ENCODE measurements at regions not wholly inside any gene's neighbourhood (a gene's known extent, or its start where the extent isn't known, plus 50 kb on each side); places are given as distances from the start of the nearest gene placed in this dataset.

DNA sequence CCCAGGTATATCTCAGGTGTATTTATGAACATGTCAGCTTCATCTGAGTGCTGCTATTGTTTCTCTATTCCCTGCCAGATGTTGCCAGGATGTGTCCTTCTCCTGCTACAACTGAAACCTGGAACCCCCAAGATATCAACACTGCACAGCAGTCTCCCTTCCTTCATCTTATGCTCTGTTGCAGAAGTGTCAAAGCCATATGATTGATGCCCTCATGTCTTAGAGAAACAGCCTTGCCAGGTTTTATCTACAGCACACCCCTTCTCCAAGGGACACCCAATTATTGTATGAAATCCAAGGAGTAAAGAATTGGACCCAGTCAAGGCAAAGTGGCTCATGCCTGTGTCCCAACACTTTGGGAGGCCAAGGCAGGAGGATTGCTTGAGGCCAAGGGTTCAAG is 60.5 kb upstream of the GHITM start:
- no peak overlapping the region for H3K9ac ChIP-seq (ENCODE audit: insufficient read depth, low read length, poor library complexity, severe bottlenecking)
- H3K4me3 Mint-ChIP-seq: no peak overlapping the region
- no peak overlapping the region for H3K4me3 ChIP-seq (replicated peaks in 1 of 3; ENCODE audit: low read depth in 2 of 3, low read length in 3 of 3)
- no peak overlapping the region for H3K27ac ChIP-seq (ENCODE audit: low read depth in 1 of 2, low read length in 2 of 2)
- no peaks in the 10 kb centered on the region for H3K9me3 ChIP-seq (replicated peaks in 1 of 2; ENCODE audit: control insufficient read depth in 1 of 2, insufficient read depth in 1 of 2, low read length in 2 of 2)
- no peaks in the 10 kb centered on the region for H4K20me1 ChIP-seq (ENCODE audit: insufficient read depth, low read length)
- no peaks in the 10 kb centered on the region for H3K36me3 ChIP-seq (replicated peaks in 1 of 2; ENCODE audit: control insufficient read depth in 1 of 2, insufficient read depth in 2 of 2, low read length in 2 of 2)
- TF ChIP-seq, protein P1, sequence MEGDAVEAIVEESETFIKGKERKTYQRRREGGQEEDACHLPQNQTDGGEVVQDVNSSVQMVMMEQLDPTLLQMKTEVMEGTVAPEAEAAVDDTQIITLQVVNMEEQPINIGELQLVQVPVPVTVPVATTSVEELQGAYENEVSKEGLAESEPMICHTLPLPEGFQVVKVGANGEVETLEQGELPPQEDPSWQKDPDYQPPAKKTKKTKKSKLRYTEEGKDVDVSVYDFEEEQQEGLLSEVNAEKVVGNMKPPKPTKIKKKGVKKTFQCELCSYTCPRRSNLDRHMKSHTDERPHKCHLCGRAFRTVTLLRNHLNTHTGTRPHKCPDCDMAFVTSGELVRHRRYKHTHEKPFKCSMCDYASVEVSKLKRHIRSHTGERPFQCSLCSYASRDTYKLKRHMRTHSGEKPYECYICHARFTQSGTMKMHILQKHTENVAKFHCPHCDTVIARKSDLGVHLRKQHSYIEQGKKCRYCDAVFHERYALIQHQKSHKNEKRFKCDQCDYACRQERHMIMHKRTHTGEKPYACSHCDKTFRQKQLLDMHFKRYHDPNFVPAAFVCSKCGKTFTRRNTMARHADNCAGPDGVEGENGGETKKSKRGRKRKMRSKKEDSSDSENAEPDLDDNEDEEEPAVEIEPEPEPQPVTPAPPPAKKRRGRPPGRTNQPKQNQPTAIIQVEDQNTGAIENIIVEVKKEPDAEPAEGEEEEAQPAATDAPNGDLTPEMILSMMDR (IDR thresholded peaks at IDR 0.05): no peak
- no peaks in the 10 kb centered on the region for H3K4me1 ChIP-seq (ENCODE audit: control insufficient read depth in 1 of 2, insufficient read depth in 2 of 2, low read length in 2 of 2)
- peaks cover 0 to 7% (median 0%) of the 10 kb centered on the region in 7 donors for H3K9me3 Mint-ChIP-seq
- intact Hi-C loops (cut with micrococcal nuclease): no loop called here
- no peak overlapping the region for H3K27ac Mint-ChIP-seq
- no peak overlapping the region for H3K4me2 ChIP-seq (replicated peaks; ENCODE audit: extremely low read depth, low read length, poor library complexity, severe bottlenecking)
- no peak overlapping the region for H2AFZ ChIP-seq (ENCODE audit: insufficient read depth, low read depth, low read length, poor library complexity, severe bottlenecking)
- no peaks in the 10 kb centered on the region for H3K4me1 Mint-ChIP-seq
- no peak for DNase-seq
- peaks cover 1 to 3% (median 1%) of the 10 kb centered on the region in 3 donors for H3K27me3 Mint-ChIP-seq (ENCODE audit: low read depth in 3 of 3)
- no peaks in the 10 kb centered on the region for H3K36me3 Mint-ChIP-seq
- no peaks in the 10 kb centered on the region for H3K79me2 ChIP-seq (ENCODE audit: insufficient read depth, low read length)
- H3K27me3 ChIP-seq (ENCODE audit: control insufficient read depth in 2 of 2, insufficient read depth in 2 of 2, low read length in 2 of 2): no peaks in the 10 kb centered on the region

DNA sequence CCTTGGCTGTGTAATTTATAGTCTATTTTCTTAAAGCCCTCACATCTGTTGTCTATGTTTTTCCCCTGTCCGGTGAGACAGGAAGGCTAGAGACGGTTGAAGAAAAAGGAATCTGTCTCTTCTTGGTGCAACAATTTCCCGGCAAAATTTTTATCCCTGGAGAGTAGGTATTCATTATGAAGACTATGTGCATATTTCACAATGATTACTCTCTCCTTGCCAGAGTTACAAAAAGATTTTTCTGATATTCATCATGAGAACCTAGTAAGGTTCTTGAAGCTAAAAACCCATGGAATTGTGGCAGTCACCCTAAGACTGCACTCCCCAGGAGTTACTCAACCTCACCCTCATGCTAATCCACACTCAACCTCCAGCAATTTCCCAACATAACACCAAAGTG is 55.0 kb upstream of the GHITM start:
- Histone ChIP-seq H4K20me1 (ENCODE audit: insufficient read depth, low read length) (no peaks in the 10 kb centered on the region), H3K9me3 (replicated peaks in 1 of 2; ENCODE audit: control insufficient read depth in 1 of 2, insufficient read depth in 1 of 2, low read length in 2 of 2) (no peaks in the 10 kb centered on the region), H2AFZ (ENCODE audit: insufficient read depth, low read depth, low read length, poor library complexity, severe bottlenecking) (no peak overlapping the region), H3K27me3 (ENCODE audit: control insufficient read depth in 2 of 2, insufficient read depth in 2 of 2, low read length in 2 of 2) (no peaks in the 10 kb centered on the region), H3K27ac (ENCODE audit: low read depth in 1 of 2, low read length in 2 of 2) (no peak overlapping the region), H3K4me2 (replicated peaks; ENCODE audit: extremely low read depth, low read length, poor library complexity, severe bottlenecking) (no peak overlapping the region), H3K79me2 (ENCODE audit: insufficient read depth, low read length) (no peaks in the 10 kb centered on the region), H3K36me3 (replicated peaks in 1 of 2; ENCODE audit: control insufficient read depth in 1 of 2, insufficient read depth in 2 of 2, low read length in 2 of 2) (no peaks in the 10 kb centered on the region), H3K9ac (ENCODE audit: insufficient read depth, low read length, poor library complexity, severe bottlenecking) (no peak overlapping the region), H3K4me1 (ENCODE audit: control insufficient read depth in 1 of 2, insufficient read depth in 2 of 2, low read length in 2 of 2) (no peaks in the 10 kb centered on the region), H3K4me3 (replicated peaks in 1 of 3; ENCODE audit: low read depth in 2 of 3, low read length in 3 of 3) (no peak overlapping the region)
- no CpG with 5 or more reads among the region's 3 CpGs for WGBS (ENCODE audit: insufficient coverage)
- intact Hi-C loops (cut with micrococcal nuclease): no loop called here
- Mint-ChIP-seq H3K27ac (no peak overlapping the region), H3K36me3 (no peaks in the 10 kb centered on the region), H3K4me3 (no peak overlapping the region), H3K4me1 (no peaks in the 10 kb centered on the region), H3K27me3 (ENCODE audit: low read depth in 3 of 3) (peaks cover 0 to 6% (median 1%) of the 10 kb centered on the region in 3 donors), H3K9me3 (peaks cover 0 to 7% (median 0%) of the 10 kb centered on the region in 7 donors)
- TF ChIP-seq, protein P1 (IDR thresholded peaks at IDR 0.05): no peak
- no peak for DNase-seq

Data from CD14-positive monocyte (primary cell).